Tibial nerve (tissue), 4 donors: ENCODE measurements at regions not wholly inside any gene's neighbourhood (a gene's known extent, or its start where the extent isn't known, plus 50 kb on each side); places are given as distances from the start of the nearest gene placed in this dataset.
A peak's percentile ranks its signal among the peaks of the same experiment; 100 is the strongest.

ENCODE experiments used
- DNase-seq, 2 donors: peaks; one replicate each; pipeline ENCODE4 v3.0.0-alpha.2; 2019; ENCODE audit warnings: low spot score in 2 of 2
- H3K27ac ChIP-seq, 4 donors: fragments of 200-600 bp; sonication (generic) in 3 of 4; one replicate each; pipeline ENCODE4 v1.5.1; 2017 to 2019; ENCODE audit warnings: mild to moderate bottlenecking in 1 of 4
- H3K27me3 ChIP-seq, 2 donors: fragments of 200-600 bp; sonication (generic) in 1 of 2; one replicate each; pipeline versions ENCODE4 v1.5.1 to v1.6.0; 2017 to 2019
- H3K36me3 ChIP-seq, 3 donors: fragments of 200-600 bp; sonication (generic); one replicate each; pipeline ENCODE4 v1.5.1; 2018 to 2019
- H3K4me1 ChIP-seq, 4 donors: fragments of 200-600 bp; sonication (generic) in 3 of 4; one replicate each; pipeline ENCODE4 v1.5.1; 2017 to 2019
- H3K4me3 ChIP-seq, 4 donors: fragments of 200-600 bp; sonication (generic) in 3 of 4; one replicate each; pipeline ENCODE4 v1.5.1; 2017 to 2019; ENCODE audit warnings: mild to moderate bottlenecking in 1 of 4, moderate library complexity in 1 of 4
- H3K9me3 ChIP-seq, 4 donors: fragments of 200-600 bp; sonication (generic) in 3 of 4; one replicate each; pipeline ENCODE4 v1.5.1; 2017 to 2019
- CTCF ChIP-seq, 5 experiments: fragments of 200-600 bp in 3 of 5; fragments of 450-650 bp in 2 of 5; sonication (generic) in 3 of 5; IDR thresholded peaks; one replicate each; pipeline ENCODE4 v1.5.1; 2016 to 2019; ENCODE audit warnings: antibody characterized with exemption in 5 of 5, mild to moderate bottlenecking in 3 of 5, moderate library complexity in 2 of 5
- EP300 ChIP-seq, 2 donors: sonication (generic); formaldehyde crosslinking; IDR thresholded peaks; one replicate each; pipeline ENCODE4 v1.6.1; 2017; ENCODE audit warnings: antibody characterized with exemption in 2 of 2, mild to moderate bottlenecking in 1 of 2
- POLR2A ChIP-seq, 2 donors: fragments of 450-650 bp; IDR thresholded peaks; one replicate each; pipeline ENCODE4 v1.6.1; 2017; ENCODE audit warnings: antibody characterized with exemption in 2 of 2, mild to moderate bottlenecking in 2 of 2, moderate library complexity in 2 of 2
- WGBS, 2 donors: methylation state at CpG; one replicate each; pipeline ENCODE4 v1.1.5; 2018; 5-methylcytosine and 5-hydroxymethylcytosine counted together

GRCh38 chr19:41495589-41495988 lies 52.6 kb downstream of the ERICH4 start:
- no peaks in the 10 kb centered on the region for H3K27me3 ChIP-seq
- H3K27ac ChIP-seq: no peak overlapping the region
- TF ChIP-seq POLR2A (IDR thresholded peaks at IDR 0.05): no peak
- TF ChIP-seq CTCF (IDR thresholded peaks at IDR 0.05): no peak
- no peak for TF ChIP-seq EP300 (IDR thresholded peaks at IDR 0.05)
- peaks cover 0 to 11% (median 0%) of the 10 kb centered on the region in 4 donors for H3K9me3 ChIP-seq
- H3K4me1 ChIP-seq: no peaks in the 10 kb centered on the region
- no peaks in the 10 kb centered on the region for H3K36me3 ChIP-seq
- no peak overlapping the region for H3K4me3 ChIP-seq
- no peak for DNase-seq
- 19 to 38% methylated on average over 1 of the region's 1 CpG for WGBS, 2 donors

- Histone ChIP-seq H3K27me3 (no peaks in the 10 kb centered on the region), H3K4me1 (no peaks in the 10 kb centered on the region), H3K9me3 (peaks cover 0 to 13% (median 0%) of the 10 kb centered on the region in 4 donors), H3K36me3 (no peaks in the 10 kb centered on the region), H3K27ac (peak overlapping the region in 3 of 4 donors; percentile 5 to 80 (median 43)), H3K4me3 (peak overlapping the region in 2 of 4 donors; percentile 21 to 40)
- no peak for DNase-seq
- no peak for TF ChIP-seq CTCF (IDR thresholded peaks at IDR 0.05)
- no peak for TF ChIP-seq POLR2A (IDR thresholded peaks at IDR 0.05)
- no peak for TF ChIP-seq EP300 (IDR thresholded peaks at IDR 0.05)
- 73% methylated on average over 10 of the region's 10 CpGs for WGBS, 2 donors
Measured at GRCh38 chr19:41499899-41500298, 56.9 kb downstream of the ERICH4 start.

GRCh38 chr19:41500443-41500842 lies 57.5 kb downstream of the ERICH4 start:
- TF ChIP-seq POLR2A (IDR thresholded peaks at IDR 0.05): no peak
- peak in 1 of 2 donors; percentile 24 for TF ChIP-seq EP300 (IDR thresholded peaks at IDR 0.05)
- H3K4me1 ChIP-seq: no peaks in the 10 kb centered on the region
- WGBS, 2 donors: 88 to 91% methylated on average over 9 of the region's 9 CpGs
- peaks cover 0 to 3% of the 10 kb centered on the region in 2 donors for H3K27me3 ChIP-seq
- H3K4me3 ChIP-seq: peak overlapping the region in 2 of 4 donors; percentile 21 to 40
- H3K36me3 ChIP-seq: no peaks in the 10 kb centered on the region
- H3K27ac ChIP-seq: peak overlapping the region in 2 of 4 donors; percentile 43 to 80
- no peak for DNase-seq
- peaks cover 0 to 17% (median 0%) of the 10 kb centered on the region in 4 donors for H3K9me3 ChIP-seq

- Histone ChIP-seq H3K27me3 (peaks cover 0 to 3% of the 10 kb centered on the region in 2 donors), H3K9me3 (peaks cover 0 to 17% (median 0%) of the 10 kb centered on the region in 4 donors), H3K27ac (peak overlapping the region in 1 of 4 donors; percentile 38), H3K36me3 (no peaks in the 10 kb centered on the region), H3K4me1 (no peaks in the 10 kb centered on the region), H3K4me3 (no peak overlapping the region)
- DNase-seq: no peak
- no peak for TF ChIP-seq POLR2A (IDR thresholded peaks at IDR 0.05)
- no peak for TF ChIP-seq CTCF (IDR thresholded peaks at IDR 0.05)
- TF ChIP-seq EP300 (IDR thresholded peaks at IDR 0.05): no peak
- 63 to 67% methylated on average over 4 of the region's 4 CpGs for WGBS, 2 donors
Measured at GRCh38 chr19:41501854-41502253, 58.9 kb downstream of the ERICH4 start.

GRCh38 chr19:41505105-41505504 lies 62.1 kb downstream of the ERICH4 start:
- no peaks in the 10 kb centered on the region for H3K4me1 ChIP-seq
- TF ChIP-seq EP300 (IDR thresholded peaks at IDR 0.05): no peak
- no peak for TF ChIP-seq CTCF (IDR thresholded peaks at IDR 0.05)
- TF ChIP-seq POLR2A (IDR thresholded peaks at IDR 0.05): no peak
- no peak overlapping the region for H3K27ac ChIP-seq
- peaks cover 0 to 17% (median 0%) of the 10 kb centered on the region in 4 donors for H3K9me3 ChIP-seq
- no peak for DNase-seq
- H3K36me3 ChIP-seq: no peaks in the 10 kb centered on the region
- peaks cover 0 to 3% of the 10 kb centered on the region in 2 donors for H3K27me3 ChIP-seq
- H3K4me3 ChIP-seq: no peak overlapping the region
- 81% methylated on average over 13 of the region's 13 CpGs for WGBS, 2 donors

GRCh38 chr19:41510484-41510883 lies 65.5 kb upstream of the CEACAM21 start:
- 67 to 76% methylated on average over 12 of the region's 12 CpGs for WGBS, 2 donors
- no peak for DNase-seq
- Histone ChIP-seq H3K36me3 (no peaks in the 10 kb centered on the region), H3K4me1 (no peaks in the 10 kb centered on the region), H3K9me3 (no peaks in the 10 kb centered on the region), H3K4me3 (no peak overlapping the region), H3K27ac (no peak overlapping the region), H3K27me3 (peaks cover 0 to 5% of the 10 kb centered on the region in 2 donors)
- no peak for TF ChIP-seq EP300 (IDR thresholded peaks at IDR 0.05)
- TF ChIP-seq CTCF (IDR thresholded peaks at IDR 0.05): no peak
- no peak for TF ChIP-seq POLR2A (IDR thresholded peaks at IDR 0.05)
